ENCODE measurements at regions not wholly inside any gene's neighbourhood (a gene's known extent, or its start where the extent isn't known, plus 50 kb on each side); places are given as distances from the start of the nearest gene placed in this dataset.

- TF ChIP-seq REST (IDR thresholded peaks at IDR 0.05; ENCODE audit: borderline replicate concordance) (no peak), REST (CRISPR knock-in tag; IDR thresholded peaks at IDR 0.05; ENCODE audit: low read depth) (no peak)
Observed at GRCh38 chr6:134443009-134443408, 125.1 kb upstream of the SGK1 start (continued).

- Histone ChIP-seq H3K9ac (ENCODE audit: insufficient read depth in 1 of 2, low read depth in 2 of 2, low read length in 2 of 2) (no peak overlapping the region), H3K36me3 (ENCODE audit: control insufficient read depth, insufficient read depth, low read length) (no peaks in the 10 kb centered on the region), H3K4me2 (ENCODE audit: insufficient read depth, low read length) (no peak overlapping the region), H3K9me1 (ENCODE audit: control insufficient read depth, insufficient read depth, low read length) (no peaks in the 10 kb centered on the region), H3K27ac (ENCODE audit: extremely low read depth, low read depth, low read length) (no peak overlapping the region), H3K4me3 (no peak overlapping the region), H2AFZ (ENCODE audit: low read depth, low read length) (no peak overlapping the region), H3K79me2 (ENCODE audit: control insufficient read depth, insufficient read depth, low read length) (no peaks in the 10 kb centered on the region), H4K20me1 (replicated peaks; ENCODE audit: control insufficient read depth, insufficient read depth, low read length) (no peaks in the 10 kb centered on the region), H3K27me3 (ENCODE audit: control insufficient read depth in 2 of 2, insufficient read depth in 2 of 2, low read length in 2 of 2) (no peaks in the 10 kb centered on the region), H3K9me3 (replicated peaks; ENCODE audit: control insufficient read depth, insufficient read depth, low read depth, low read length) (no peaks in the 10 kb centered on the region), H3K4me1 (replicated peaks in 1 of 2; ENCODE audit: control insufficient read depth in 2 of 2, insufficient read depth in 2 of 2, low read length in 2 of 2) (peaks cover 0 to 5% of the 10 kb centered on the region in 2 experiments; a peak in 2 of 5 replicates)
- TF ChIP-seq ZNF316 (IDR thresholded peaks at IDR 0.05): peak; percentile 65
- TF ChIP-seq SRF (CRISPR knock-in tag; IDR thresholded peaks at IDR 0.05): no peak
- no peak for TF ChIP-seq MCM2 (IDR thresholded peaks at IDR 0.05; ENCODE audit: low read depth)
- TF ChIP-seq ZNF431 (CRISPR knock-in tag; IDR thresholded peaks at IDR 0.05): no peak
- TF ChIP-seq C11orf30 (IDR thresholded peaks at IDR 0.05; ENCODE audit: low read depth): peak; percentile 42; the same call in 1 of the 2 replicates
- no peak for TF ChIP-seq MTA1 (IDR thresholded peaks at IDR 0.05; ENCODE audit: borderline replicate concordance)
- TF ChIP-seq MNT (conservative IDR thresholded peaks at IDR 0.05): no peak
- no peak for TF ChIP-seq PYGO2 (tag; IDR thresholded peaks at IDR 0.05)
- TF ChIP-seq MAFG (tag; conservative IDR thresholded peaks at IDR 0.05): peak; percentile 17; the same call in 1 of the 2 replicates
- TF ChIP-seq FOXJ2 (tag; IDR thresholded peaks at IDR 0.05): no peak
- intact Hi-C loops (cut with micrococcal nuclease): no loop called here
- in situ Hi-C loops (cut with MboI): no loop called here
- no peak for FAIRE-seq
- ChIA-PET POLR2A (no interaction called here), CTCF (ENCODE audit: low intra/inter-chr PET ratio) (no interaction called here)
- DNase-seq (ENCODE audit: extremely low read depth in 1 of 4, low spot score in 3 of 4): no peak
- no TSS peak for BruUV-seq (replicated peaks)
- no peak for ATAC-seq
Observed at GRCh38 chr6:134442073-134442472, 124.2 kb upstream of the SGK1 start.
